ENCODE measurements at regions not wholly inside any gene's neighbourhood (a gene's known extent, or its start where the extent isn't known, plus 50 kb on each side); places are given as distances from the start of the nearest gene placed in this dataset.
"Not testable (repeated sequence)": the region's sequence is repeated elsewhere in the genome, so short reads cannot be mapped to it uniquely, and the experiment has no call there.

- no peak for DNase-seq (ENCODE audit: low read depth)
Observed at GRCh38 chr6:159522877-159523547, 170.0 kb downstream of the SOD2 start.

DNA sequence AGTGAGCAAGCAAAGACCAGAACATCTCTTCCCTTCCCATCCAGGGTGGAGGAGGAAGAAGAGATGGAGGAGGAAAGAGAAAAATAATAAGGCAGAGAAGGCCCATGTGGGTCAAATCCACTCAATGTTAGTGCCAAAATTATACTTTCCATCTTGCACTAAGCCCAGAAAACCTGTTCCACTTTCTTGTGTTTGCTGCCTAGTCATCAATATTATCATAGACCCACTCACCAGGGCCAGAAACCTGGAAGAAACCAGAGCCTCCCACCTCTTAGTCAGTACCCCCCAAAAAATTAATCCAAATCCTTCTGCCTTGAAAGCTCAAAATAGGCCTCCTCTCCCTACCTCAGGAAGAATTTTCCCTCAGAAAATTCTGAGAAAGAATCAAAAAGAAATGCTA is 171.1 kb downstream of the SOD2 start:
- DNase-seq (ENCODE audit: low read depth) = no peak

DNA sequence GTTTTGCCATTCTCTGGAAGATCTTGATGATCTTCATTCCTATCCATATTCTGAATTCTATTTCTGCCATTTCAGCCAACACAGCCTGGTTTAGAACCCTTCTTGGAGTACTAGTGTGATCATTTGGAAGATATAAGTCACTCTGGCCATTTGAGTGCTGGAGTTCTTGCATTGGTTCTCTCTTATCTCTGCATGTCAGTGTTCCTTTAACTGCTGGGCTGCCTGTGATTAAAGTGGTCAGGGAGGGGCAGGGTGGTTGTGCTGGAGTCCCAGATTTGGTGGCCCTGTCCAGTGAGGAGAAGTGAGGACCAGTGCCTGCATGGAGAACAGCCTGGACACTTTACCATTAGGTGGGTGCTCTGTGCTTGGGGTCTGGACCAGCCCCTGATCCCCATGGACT is 173.0 kb downstream of the SOD2 start:
- DNase-seq (ENCODE audit: low read depth) = no peak

DNA sequence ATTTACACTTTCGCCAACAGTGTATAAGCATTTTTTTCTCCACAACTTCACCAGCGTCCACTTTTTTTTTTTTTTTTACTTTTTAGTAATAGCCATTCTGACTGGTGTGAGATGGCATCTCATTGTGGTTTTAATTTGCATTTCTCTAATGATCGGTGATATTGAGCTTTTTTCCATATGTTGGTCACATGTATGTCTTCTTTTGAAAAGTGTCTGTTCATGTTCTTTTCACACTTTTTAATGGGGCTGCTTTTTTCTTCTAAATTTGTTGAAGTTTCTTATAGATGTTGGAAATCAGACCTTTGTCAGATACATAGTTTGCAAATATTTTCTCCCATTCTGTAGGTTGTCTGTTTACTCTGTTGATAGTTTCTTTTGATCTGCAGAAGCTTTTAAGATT is 177.2 kb downstream of the SOD2 start:
- DNase-seq (ENCODE audit: low read depth) = not testable (repeated sequence)

DNA sequence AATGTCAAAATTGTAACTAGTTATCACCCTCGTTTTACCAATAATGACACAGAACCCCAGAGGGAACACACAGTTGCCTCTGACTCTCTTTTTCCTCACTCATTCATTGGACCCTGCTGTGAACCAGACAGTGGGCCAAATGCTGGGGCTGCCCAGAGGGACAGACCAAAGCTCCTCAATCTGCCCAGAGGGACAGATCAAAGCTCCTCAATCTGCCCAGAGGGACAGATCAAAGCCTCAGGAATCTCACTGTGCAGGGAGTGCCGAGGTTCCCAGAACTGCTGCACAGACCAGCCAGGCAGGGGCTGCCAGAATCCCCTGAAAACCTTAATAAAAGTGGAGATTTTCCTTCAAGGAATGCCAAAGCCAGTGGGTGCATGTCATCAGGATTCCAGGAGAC is 179.1 kb downstream of the SOD2 start:
- no peak for DNase-seq (ENCODE audit: low read depth)

- DNase-seq (ENCODE audit: low read depth) = no peak
Observed at GRCh38 chr6:159513074-159513720, 179.8 kb downstream of the SOD2 start.

GRCh38 chr6:159512571-159512970 is 180.5 kb downstream of the SOD2 start:
- DNase-seq (ENCODE audit: low read depth) = no peak

GRCh38 chr6:159512104-159512503 is 180.9 kb downstream of the SOD2 start:
- DNase-seq (ENCODE audit: low read depth) = no peak

GRCh38 chr6:159510141-159510540 is 182.9 kb downstream of the SOD2 start:
- no peak for DNase-seq (ENCODE audit: low read depth)

GRCh38 chr6:159508931-159509330 is 184.1 kb downstream of the SOD2 start:
- no peak for DNase-seq (ENCODE audit: low read depth)

GRCh38 chr6:159506048-159506447 is 187.0 kb downstream of the SOD2 start:
- DNase-seq (ENCODE audit: low read depth) = no peak

- DNase-seq (ENCODE audit: low read depth) = no peak
Observed at GRCh38 chr6:159505140-159505922, 187.7 kb downstream of the SOD2 start.

DNA sequence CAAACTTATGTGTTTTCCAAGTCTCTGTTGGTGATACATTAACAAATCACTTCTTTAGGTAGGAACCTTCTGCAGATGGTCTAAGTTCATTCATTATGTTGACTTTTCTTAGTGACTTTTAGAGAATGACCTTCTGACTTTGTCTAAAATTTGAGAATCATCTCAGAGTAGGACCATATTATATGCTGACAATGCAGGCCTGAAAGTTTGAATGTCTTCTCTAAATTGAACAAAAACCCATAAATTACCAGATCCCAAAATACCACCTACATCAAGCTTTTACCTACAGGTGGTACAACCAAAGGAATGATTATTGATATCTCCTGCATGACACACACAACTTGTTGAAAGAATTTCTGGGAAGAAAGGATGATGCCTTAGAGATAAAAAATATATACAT is 191.5 kb downstream of the SOD2 start:
- no peak for DNase-seq (ENCODE audit: low read depth)

DNA sequence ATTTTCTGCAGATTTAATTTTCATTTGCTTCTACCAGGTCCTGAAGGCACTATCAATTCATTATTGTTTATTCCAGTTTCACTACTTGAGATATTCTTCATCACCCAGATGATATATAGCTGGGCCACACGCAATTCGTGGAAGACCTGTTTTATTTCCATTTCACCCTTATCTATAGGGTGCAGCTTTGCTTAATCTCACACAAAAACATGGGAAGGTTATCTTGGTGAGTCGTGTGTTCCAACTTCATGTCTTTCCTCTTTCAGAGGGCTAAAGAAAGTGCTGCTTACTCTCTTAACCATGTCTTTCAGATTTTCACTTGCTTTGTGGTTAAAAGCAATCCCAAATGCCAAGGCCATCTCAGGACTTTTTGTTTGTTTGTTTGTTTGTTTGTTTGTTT is 194.0 kb downstream of the SOD2 start:
- DNase-seq (ENCODE audit: low read depth) = no peak

- no peak for DNase-seq (ENCODE audit: low read depth)
Observed at GRCh38 chr6:159494586-159494972, 198.5 kb downstream of the SOD2 start.

DNA sequence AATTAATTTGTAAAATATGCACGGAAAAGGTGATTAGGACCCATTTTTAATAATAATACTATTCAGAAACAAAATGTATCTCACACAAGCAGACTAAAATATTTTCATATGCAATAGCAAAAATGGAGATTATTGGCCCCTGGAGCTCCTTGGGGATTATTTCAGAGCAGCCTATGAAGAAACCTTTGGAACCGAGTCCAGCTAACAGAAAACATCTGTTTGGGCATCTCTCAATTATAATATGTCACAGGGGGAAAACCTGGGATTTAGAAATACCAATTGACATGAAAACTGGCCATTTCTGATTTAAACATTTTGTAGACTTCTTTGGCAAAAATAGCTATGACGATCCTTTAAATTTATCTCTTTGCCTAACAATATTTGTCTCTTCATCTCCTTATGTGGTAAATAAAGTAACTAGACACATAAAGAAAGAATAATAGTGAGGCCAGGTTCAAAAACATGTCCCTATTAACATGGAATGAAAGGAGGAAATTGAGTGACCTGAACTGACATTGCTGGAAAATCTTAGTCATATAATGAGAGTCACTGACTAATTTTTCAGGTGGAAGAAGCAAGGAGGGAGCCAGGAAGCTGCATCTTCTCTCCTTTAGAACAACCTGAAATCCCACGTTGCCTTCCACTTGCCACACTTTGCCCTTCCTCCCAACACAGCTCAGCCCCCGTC is 199.0 kb downstream of the SOD2 start:
- no peak for DNase-seq (ENCODE audit: low read depth)

DNA sequence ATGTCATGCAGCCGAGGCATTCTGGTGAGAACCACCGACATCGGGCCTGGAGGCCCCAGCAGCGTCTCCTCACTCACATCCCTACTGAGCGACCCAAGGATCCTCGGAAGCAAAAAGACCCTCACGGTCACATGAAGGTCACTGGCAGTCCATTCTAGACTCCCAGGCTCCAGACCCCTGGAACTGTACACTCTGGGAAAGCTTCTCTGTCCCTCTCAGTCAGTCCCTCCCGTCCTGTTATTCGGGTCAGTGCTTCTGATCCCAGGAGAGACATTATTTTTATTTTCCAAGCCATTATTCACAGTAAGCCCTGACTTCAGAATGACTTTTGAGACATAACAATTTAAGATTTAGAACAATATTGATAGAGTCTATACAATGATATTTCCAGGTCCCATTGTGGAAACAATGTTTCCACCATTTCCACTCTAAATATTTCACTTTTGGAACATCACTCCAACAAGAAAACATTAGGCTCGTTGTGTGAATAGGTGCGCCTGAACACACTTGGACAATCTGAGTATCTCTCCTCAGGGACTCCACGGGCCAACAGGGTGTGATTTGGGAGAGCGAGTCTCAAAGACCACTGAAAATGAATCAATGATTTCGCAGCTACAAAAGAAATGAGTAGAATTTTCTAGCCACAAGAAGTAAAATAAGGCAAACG is 199.7 kb downstream of the SOD2 start:
- DNase-seq (ENCODE audit: low read depth) = no peak

GRCh38 chr6:159490298-159490937 is 202.6 kb downstream of the SOD2 start:
- no peak for DNase-seq (ENCODE audit: low read depth)

- no peak for DNase-seq (ENCODE audit: low read depth)
Observed at GRCh38 chr6:159487636-159488035, 205.4 kb downstream of the SOD2 start.

DNA sequence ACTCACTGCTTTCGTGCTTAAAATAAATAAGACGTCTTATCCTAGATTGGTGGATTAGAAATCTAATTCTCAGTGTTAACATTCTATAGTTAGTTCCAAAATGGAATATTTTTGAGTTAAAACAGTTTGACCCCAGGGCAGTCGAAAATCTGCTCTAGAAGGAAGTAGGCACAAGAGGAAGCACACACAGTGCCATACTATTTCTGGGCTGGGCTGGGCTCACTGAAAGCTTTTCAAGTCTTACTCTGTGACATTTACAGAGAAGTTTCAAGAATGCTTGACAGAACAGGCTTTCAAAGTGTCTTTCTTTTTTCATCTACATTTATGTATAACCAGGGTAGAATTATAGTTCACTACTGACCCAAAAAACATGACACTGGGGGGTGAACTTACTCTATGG is 209.8 kb downstream of the SOD2 start:
- DNase-seq (ENCODE audit: low read depth) = no peak

DNA sequence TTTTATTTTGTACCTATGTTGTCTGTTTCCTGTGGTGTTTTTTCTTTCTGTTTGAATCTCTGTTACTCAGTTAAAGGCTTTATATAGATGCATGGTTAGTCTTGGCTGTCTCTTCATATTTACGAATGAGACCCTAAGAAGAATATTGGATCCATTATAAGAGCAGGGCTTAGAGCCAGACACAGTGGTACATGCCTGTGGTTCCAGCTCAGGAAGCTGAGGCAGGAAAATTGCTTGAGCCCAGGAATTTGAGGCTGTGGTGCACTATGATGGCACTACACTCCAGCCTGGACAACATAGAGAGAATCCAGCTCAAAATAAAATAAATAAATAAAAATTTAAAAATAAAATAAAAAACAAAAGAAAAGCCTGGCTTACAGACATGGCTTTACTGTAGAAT is 211.1 kb downstream of the SOD2 start:
- DNase-seq (ENCODE audit: low read depth) = no peak

- DNase-seq (ENCODE audit: low read depth) = no peak
Observed at GRCh38 chr6:159480471-159480870, 212.6 kb downstream of the SOD2 start.
